HG02884 (cell line): ENCODE measurements at regions not wholly inside any gene's neighbourhood (a gene's known extent, or its start where the extent isn't known, plus 50 kb on each side); places are given as distances from the start of the nearest gene placed in this dataset.

ENCODE experiments used
- ATAC-seq: cut with Tn5 transposase; IDR thresholded peaks from one replicate; pipeline ENCODE4 v1.9.1; 2021; ENCODE audit warnings: mild to moderate bottlenecking, moderate library complexity; ENCODE audit not compliant: unreplicated experiment

- no peak for ATAC-seq
These were observed 158.1 kb downstream of the DIPK2A start for GRCh38 chr3:144129536-144130214.

- ATAC-seq: no peak
These were observed 169.5 kb downstream of the DIPK2A start for GRCh38 chr3:144141074-144141473.

GRCh38 chr3:144141496-144141895 lies 169.9 kb downstream of the DIPK2A start:
- no peak for ATAC-seq

- no peak for ATAC-seq
These were observed 170.7 kb downstream of the DIPK2A start for GRCh38 chr3:144142151-144142840.

GRCh38 chr3:144148356-144148755 lies 176.7 kb downstream of the DIPK2A start:
- ATAC-seq: no peak

GRCh38 chr3:144151983-144152382 lies 180.4 kb downstream of the DIPK2A start:
- ATAC-seq: no peak

GRCh38 chr3:144160627-144161026 lies 189.0 kb downstream of the DIPK2A start:
- no peak for ATAC-seq

- no peak for ATAC-seq
These were observed 190.4 kb downstream of the DIPK2A start for GRCh38 chr3:144162042-144162441.

GRCh38 chr3:144164352-144164751 lies 192.7 kb downstream of the DIPK2A start:
- ATAC-seq: no peak

GRCh38 chr3:144165482-144165881 lies 193.9 kb downstream of the DIPK2A start:
- no peak for ATAC-seq

- peak; percentile 76 for ATAC-seq
These were observed 196.0 kb downstream of the DIPK2A start for GRCh38 chr3:144167634-144168033.

GRCh38 chr3:144173491-144173890 lies 201.9 kb downstream of the DIPK2A start:
- no peak for ATAC-seq

- ATAC-seq: no peak
These were observed 204.2 kb downstream of the DIPK2A start for GRCh38 chr3:144175644-144176425.

GRCh38 chr3:144177649-144178048 lies 206.0 kb downstream of the DIPK2A start:
- ATAC-seq: no peak

GRCh38 chr3:144178607-144179006 lies 207.0 kb downstream of the DIPK2A start:
- no peak for ATAC-seq

GRCh38 chr3:144181062-144181461 lies 209.4 kb downstream of the DIPK2A start:
- no peak for ATAC-seq

- no peak for ATAC-seq
These were observed 210.9 kb downstream of the DIPK2A start for GRCh38 chr3:144182501-144182900.

GRCh38 chr3:144185276-144185675 lies 213.7 kb downstream of the DIPK2A start:
- no peak for ATAC-seq

GRCh38 chr3:144187531-144188210 lies 216.0 kb downstream of the DIPK2A start:
- no peak for ATAC-seq

- ATAC-seq: no peak
These were observed 217.4 kb downstream of the DIPK2A start for GRCh38 chr3:144189044-144189443.

- ATAC-seq: no peak
These were observed 225.5 kb downstream of the DIPK2A start for GRCh38 chr3:144197116-144197515.
